ENCODE measurements at regions not wholly inside any gene's neighbourhood (a gene's known extent, or its start where the extent isn't known, plus 50 kb on each side); places are given as distances from the start of the nearest gene placed in this dataset.

DNA sequence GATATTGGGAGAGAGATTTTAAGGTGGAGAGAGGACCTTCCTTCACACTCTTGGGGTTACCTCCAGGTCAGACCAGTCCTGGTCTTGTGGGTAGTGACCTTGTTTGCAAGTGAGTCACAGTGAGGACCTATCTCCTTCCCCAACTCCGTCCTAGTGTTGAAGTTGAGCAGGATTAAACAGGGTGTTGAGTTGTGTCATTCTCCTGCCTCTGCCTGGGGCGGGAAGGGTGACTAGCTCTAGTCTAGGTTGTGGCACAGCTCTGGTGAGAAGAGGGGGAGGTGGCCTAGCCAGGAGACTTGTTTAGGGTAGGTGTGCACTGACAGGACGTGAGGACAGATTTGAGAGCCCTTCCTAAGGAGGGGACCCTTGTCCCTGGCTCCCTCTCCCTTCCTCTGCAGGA lies 119.6 kb upstream of the PITX1 start:
- TF ChIP-seq, protein P1, sequence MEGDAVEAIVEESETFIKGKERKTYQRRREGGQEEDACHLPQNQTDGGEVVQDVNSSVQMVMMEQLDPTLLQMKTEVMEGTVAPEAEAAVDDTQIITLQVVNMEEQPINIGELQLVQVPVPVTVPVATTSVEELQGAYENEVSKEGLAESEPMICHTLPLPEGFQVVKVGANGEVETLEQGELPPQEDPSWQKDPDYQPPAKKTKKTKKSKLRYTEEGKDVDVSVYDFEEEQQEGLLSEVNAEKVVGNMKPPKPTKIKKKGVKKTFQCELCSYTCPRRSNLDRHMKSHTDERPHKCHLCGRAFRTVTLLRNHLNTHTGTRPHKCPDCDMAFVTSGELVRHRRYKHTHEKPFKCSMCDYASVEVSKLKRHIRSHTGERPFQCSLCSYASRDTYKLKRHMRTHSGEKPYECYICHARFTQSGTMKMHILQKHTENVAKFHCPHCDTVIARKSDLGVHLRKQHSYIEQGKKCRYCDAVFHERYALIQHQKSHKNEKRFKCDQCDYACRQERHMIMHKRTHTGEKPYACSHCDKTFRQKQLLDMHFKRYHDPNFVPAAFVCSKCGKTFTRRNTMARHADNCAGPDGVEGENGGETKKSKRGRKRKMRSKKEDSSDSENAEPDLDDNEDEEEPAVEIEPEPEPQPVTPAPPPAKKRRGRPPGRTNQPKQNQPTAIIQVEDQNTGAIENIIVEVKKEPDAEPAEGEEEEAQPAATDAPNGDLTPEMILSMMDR (conservative IDR thresholded peaks at IDR 0.05) = no peak
- Histone ChIP-seq H3K27ac (ENCODE audit: insufficient read length, low read depth, low read length) (no peak overlapping the region), H3K4ac (ENCODE audit: low read depth, low read length) (no peak overlapping the region), H3K27me3 (ENCODE audit: insufficient read depth, low read length) (no peaks in the 10 kb centered on the region), H2AFZ (ENCODE audit: low read length) (no peak overlapping the region), H3K9ac (ENCODE audit: extremely low read depth, insufficient read length, low read length) (no peak overlapping the region), H4K20me1 (ENCODE audit: control insufficient read depth, insufficient read depth, insufficient read length) (no peaks in the 10 kb centered on the region), H3K79me2 (ENCODE audit: insufficient read depth, low read length) (no peaks in the 10 kb centered on the region), H3K56ac (ENCODE audit: insufficient read length, low read depth, low read length) (no peak overlapping the region), H2BK15ac (ENCODE audit: low read depth, low read length) (no peak overlapping the region), H2BK120ac (ENCODE audit: low read depth, low read length, poor library complexity, severe bottlenecking) (no peak overlapping the region), H3K23me2 (ENCODE audit: insufficient read length, low read depth, low read length, poor library complexity, severe bottlenecking) (no peaks in the 10 kb centered on the region), H2BK5ac (ENCODE audit: insufficient read length, low read length) (no peak overlapping the region), H2AK5ac (ENCODE audit: insufficient read length, low read length) (no peak overlapping the region), H3K23ac (ENCODE audit: insufficient read length, low read depth, low read length) (no peak overlapping the region), H3K4me1 (ENCODE audit: insufficient read depth, low read length) (no peaks in the 10 kb centered on the region), H3K18ac (ENCODE audit: insufficient read length, low read depth, low read length) (no peak overlapping the region), H3K14ac (ENCODE audit: insufficient read depth, low read length) (no peak overlapping the region), H3K9me3 (ENCODE audit: control insufficient read depth, low read depth, low read length) (no peaks in the 10 kb centered on the region), H4K91ac (ENCODE audit: insufficient read length, low read depth, low read length) (no peak overlapping the region), H3K4me2 (ENCODE audit: insufficient read depth, insufficient read length, low read length) (no peak overlapping the region), H2BK20ac (ENCODE audit: low read depth, low read length, poor library complexity, severe bottlenecking) (no peak overlapping the region), H4K8ac (replicated peaks; ENCODE audit: insufficient read length, low read depth, low read length) (no peak overlapping the region), H3T11ph (ENCODE audit: low read length) (no peak overlapping the region), H2BK12ac (ENCODE audit: insufficient read length, low read depth, low read length) (no peak overlapping the region), H4K5ac (ENCODE audit: insufficient read length, low read depth, low read length) (no peak overlapping the region), H3K79me1 (ENCODE audit: insufficient read depth, low read depth, low read length, poor library complexity, severe bottlenecking) (no peaks in the 10 kb centered on the region)
- peaks cover 10 to 16% of the 10 kb centered on the region in 2 experiments for H3K4me1 Mint-ChIP-seq
- H3K27ac Mint-ChIP-seq = no peak overlapping the region
- H3K27me3 Mint-ChIP-seq (ENCODE audit: low read depth) = peaks cover 20% of the 10 kb centered on the region
- H3K4me3 Mint-ChIP-seq = no peak overlapping the region
- H3K36me3 Mint-ChIP-seq (ENCODE audit: insufficient read depth in 1 of 3, low read depth in 3 of 3) = no peaks in the 10 kb centered on the region; a peak in 1 of 7 replicates
- no CpG with 5 or more reads among the region's 3 CpGs for WGBS (ENCODE audit: extremely low coverage, insufficient read length, low lambda C conversion rate)
- DNase-seq = no peak
- peaks cover 0 to 2% of the 10 kb centered on the region in 2 experiments; a peak in 1 of 5 replicates for H3K9me3 Mint-ChIP-seq
